Activated T-helper 9 cell treated with anti-CD3 and anti-CD28 coated beads, Interleukin-2, amount 50 U/mL, for 16 hours (primary cell): ENCODE measurements at regions not wholly inside any gene's neighbourhood (a gene's known extent, or its start where the extent isn't known, plus 50 kb on each side); places are given as distances from the start of the nearest gene placed in this dataset.
"Not testable (repeated sequence)": the region's sequence is repeated elsewhere in the genome, so short reads cannot be mapped to it uniquely, and the experiment has no call there.

Experiments
- DNase-seq: peaks from one replicate; pipeline ENCODE4 v3.0.0-alpha.2; 2020; ENCODE audit warnings: low read depth

- DNase-seq, result no peak
These were observed 179.1 kb downstream of the FASLG start for GRCh38 chr1:172837816-172838679.

- no peak for DNase-seq
These were observed 179.9 kb downstream of the FASLG start for GRCh38 chr1:172838680-172839313.

GRCh38 chr1:172839639-172840038 lies 180.7 kb downstream of the FASLG start:
- not testable (repeated sequence) for DNase-seq

GRCh38 chr1:172843444-172843843 lies 184.5 kb downstream of the FASLG start:
- DNase-seq, result no peak

GRCh38 chr1:172845371-172845770 lies 186.5 kb downstream of the FASLG start:
- peak; percentile 62 for DNase-seq

- DNase-seq, result no peak
These were observed 187.0 kb downstream of the FASLG start for GRCh38 chr1:172845865-172846264.

- DNase-seq, result not testable (repeated sequence)
These were observed 188.9 kb downstream of the FASLG start for GRCh38 chr1:172847814-172848213.

GRCh38 chr1:172849653-172850052 lies 190.8 kb downstream of the FASLG start:
- no peak for DNase-seq

- DNase-seq, result no peak
These were observed 192.2 kb downstream of the FASLG start for GRCh38 chr1:172851077-172851476.

- no peak for DNase-seq
These were observed 193.0 kb downstream of the FASLG start for GRCh38 chr1:172851856-172852255.

GRCh38 chr1:172855983-172856382 lies 194.8 kb downstream of the TNFSF18 start:
- not testable (repeated sequence) for DNase-seq

GRCh38 chr1:172863031-172863430 lies 187.7 kb downstream of the TNFSF18 start:
- DNase-seq, result no peak

GRCh38 chr1:172867216-172867818 lies 183.4 kb downstream of the TNFSF18 start:
- DNase-seq, result no peak

GRCh38 chr1:172870901-172871606 lies 179.7 kb downstream of the TNFSF18 start:
- DNase-seq, result no peak

- DNase-seq, result no peak
These were observed 175.8 kb downstream of the TNFSF18 start for GRCh38 chr1:172874950-172875349.

GRCh38 chr1:172875892-172876291 lies 174.8 kb downstream of the TNFSF18 start:
- DNase-seq, result no peak

GRCh38 chr1:172882385-172882784 lies 168.4 kb downstream of the TNFSF18 start:
- no peak for DNase-seq

GRCh38 chr1:172882791-172883386 lies 167.9 kb downstream of the TNFSF18 start:
- DNase-seq, result no peak

- no peak for DNase-seq
These were observed 167.4 kb downstream of the TNFSF18 start for GRCh38 chr1:172883387-172883791.

GRCh38 chr1:172883844-172884243 lies 166.9 kb downstream of the TNFSF18 start:
- DNase-seq, result no peak

GRCh38 chr1:172885411-172885810 lies 165.3 kb downstream of the TNFSF18 start:
- DNase-seq, result no peak

- DNase-seq, result no peak
These were observed 164.8 kb downstream of the TNFSF18 start for GRCh38 chr1:172885971-172886370.
